NOMO-1 treated with DMSO at 0.1 percent for 48 hours (cell line): ENCODE measurements at regions not wholly inside any gene's neighbourhood (a gene's known extent, or its start where the extent isn't known, plus 50 kb on each side); places are given as distances from the start of the nearest gene placed in this dataset.
"Not testable (repeated sequence)": the region's sequence is repeated elsewhere in the genome, so short reads cannot be mapped to it uniquely, and the experiment has no call there.

Experiments
- DNase-seq: peaks from one replicate; lab custom pipeline; 2025; ENCODE audit not compliant: unreplicated experiment; lab: John Stamatoyannopoulos, UW

DNA sequence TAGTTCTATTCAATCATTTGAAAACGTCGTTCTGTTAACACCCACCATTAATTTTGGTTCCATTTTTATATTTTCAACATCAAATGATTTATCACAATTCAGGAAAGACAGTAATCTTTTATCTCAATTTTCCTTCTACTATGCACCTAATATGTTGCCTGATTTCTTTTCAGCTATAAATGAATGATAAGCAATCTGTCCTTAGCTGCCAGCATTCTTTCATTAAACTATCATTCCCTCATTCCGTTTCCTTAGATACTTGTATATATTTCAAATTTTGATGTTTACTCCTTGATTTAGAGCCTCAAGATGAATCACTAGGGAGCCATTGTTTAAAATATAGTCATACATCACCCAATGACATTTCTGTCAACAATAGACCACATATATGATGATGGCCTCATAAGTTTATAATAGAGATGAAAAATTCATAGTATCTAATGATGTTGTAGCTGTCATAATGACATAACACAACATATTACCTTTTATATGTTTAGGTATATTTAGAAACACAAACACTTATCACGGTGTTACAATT, 661.7 kb downstream of the IPMK start:
- DNase-seq = no peak

DNA sequence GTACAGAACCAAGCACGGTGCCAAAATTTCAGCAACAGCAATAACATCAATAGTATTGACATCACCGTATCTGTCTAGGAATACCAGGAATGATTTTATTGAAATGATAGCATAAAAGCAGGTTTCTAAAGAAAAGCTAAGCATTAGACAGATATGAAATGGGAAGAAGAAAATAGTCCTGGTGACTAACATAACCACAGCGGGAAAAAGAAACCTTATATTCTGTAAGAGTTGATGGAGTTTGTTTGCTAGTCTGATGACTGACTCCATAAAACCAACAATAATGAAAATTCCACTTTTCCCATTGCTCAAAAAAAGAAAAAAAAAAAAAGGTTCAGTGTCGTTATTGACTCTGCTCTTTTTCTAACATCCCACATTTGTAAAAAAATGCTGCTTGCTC, 668.3 kb downstream of the IPMK start:
- no peak for DNase-seq

DNA sequence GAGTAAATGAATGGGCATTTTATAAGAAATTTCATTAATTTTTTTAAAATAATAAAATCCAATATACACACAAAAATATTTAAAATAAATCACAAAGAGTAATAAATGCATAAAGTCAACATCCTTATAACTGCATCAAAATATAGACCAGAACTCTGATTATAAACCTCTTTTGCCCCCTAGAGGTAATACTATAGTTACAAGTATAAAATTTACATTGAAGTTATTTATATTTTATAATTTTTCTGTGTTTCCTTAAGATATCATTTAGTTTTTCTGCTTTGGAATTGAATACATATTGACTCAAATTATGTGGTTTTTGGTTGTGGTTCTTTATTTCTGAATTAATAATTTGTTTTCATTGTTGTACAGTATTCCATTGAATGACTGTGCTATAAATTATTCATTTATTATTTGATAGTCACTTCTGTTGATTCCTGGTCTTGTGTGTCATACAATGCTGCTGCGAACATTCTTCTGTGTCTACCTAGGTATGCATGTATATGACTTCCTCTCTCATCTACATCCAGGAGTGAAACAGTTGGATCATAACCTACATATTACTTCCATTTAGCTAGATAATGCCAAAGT, 673.6 kb downstream of the IPMK start:
- DNase-seq = no peak

DNA sequence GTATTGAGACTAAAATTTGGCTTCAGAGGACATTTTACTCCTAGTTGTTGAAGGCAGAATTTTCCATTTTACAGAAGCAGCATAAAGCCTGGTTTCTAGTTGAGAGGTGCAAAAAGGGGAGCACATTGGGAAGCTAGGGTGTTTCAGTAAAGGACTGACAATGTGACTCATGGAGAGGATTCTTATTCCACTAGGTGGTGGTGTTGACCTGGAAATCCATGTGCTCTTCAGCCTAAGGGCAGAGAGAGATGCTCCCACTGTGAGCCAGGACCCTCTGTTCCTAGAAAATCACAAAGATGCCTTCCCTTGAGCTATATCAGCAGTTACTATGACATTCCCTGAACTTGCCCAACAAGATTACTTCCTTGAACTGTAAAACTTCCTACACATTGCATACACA, 687.8 kb downstream of the IPMK start:
- DNase-seq = no peak

DNA sequence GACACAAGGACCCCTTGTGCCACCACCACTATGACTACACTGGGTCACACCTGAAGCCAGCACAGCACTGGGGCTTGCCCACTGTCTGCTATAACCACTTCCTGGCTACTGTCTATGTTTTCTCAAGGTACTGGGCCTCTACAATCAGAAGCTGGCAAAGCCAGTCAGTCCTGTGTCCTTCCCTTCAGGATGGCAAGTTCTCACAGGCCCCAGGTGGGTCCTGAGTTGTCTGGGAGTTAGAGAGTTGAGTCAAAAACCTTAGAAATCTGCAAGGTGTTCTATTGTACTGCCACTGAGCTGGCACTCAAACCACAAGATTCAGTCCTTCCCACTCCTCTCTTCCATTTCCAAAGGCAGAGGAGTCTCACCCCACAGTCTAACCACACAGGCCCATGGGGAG, 705.5 kb downstream of the IPMK start:
- no peak for DNase-seq

DNA sequence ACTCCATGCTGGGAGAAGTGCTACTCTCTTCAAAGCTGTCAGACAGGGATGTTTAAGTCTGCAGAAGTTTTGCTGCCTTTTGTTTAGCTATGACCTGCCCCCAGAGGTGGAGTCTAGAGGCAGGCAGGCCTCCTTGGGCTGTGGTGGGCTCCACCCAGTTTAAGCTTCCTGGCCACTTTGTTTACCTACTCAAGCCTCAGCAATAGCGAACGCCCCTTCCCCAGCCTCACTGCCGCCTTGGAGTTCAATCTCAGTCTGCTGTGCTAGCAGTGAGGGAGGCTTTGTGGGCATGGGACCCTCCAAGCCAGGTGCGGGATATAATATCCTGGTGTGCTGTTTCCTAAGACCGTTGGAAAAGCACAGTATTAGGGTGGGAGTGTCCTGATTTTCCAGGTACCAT, 715.9 kb downstream of the IPMK start:
- DNase-seq = not testable (repeated sequence)

DNA sequence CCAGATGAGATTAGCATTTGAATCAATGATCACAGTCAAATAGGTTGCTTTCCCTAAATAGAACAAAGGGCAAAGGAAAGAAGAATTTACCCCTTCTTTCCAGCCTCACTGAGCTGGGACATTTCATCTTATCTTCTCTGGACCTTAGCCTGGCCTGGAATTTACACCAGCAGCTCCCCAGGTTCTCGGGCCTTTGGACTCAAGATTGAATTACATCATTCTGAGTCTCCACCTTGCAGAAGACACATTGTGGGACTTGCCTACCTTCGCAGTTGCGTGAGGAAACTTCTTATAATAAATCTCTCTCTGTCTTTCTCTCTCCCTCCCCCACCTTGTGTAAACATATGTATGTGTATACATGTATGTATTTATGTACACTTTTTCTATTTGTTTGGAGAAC, 732.4 kb downstream of the IPMK start:
- DNase-seq = no peak

DNA sequence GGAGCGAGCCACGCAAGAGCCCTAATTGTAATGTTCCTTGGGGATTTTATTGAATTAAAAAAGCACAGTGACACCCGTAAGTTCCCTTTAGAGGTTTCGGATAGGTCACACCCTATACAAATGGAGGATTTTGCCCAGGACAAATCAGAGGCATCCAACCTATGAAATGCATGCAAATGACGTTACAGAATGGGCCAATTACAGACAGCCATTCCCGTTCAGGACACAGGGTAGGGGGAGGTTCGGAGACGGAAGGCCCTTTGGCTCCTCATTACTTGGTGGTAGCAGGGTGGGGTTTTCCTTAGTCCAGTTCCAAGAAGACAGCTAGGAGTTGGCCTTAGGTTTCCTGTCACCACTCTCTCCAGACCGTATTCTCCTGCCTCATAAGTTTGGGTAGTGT, 754.1 kb downstream of the IPMK start:
- DNase-seq = no peak

DNA sequence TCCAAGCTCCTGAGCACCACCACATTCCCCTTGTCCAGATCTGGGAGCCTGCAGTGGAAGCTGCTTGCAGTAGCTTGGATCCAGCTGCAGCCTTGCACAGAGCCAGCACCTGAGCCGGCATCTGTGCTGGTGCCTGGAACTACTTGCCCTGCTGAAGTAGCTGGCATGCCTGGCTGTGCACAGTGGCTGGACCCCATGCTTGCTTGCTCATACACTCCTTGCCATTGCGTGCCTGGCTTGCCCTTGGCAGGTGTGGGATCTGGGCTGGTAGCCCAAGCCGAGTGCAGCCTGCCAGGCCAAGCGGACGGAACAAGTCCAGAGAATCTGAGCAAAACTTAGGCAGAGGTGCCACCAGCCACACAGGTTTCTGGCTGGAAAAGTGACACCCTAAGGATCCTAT, 759.9 kb downstream of the IPMK start:
- DNase-seq = no peak

DNA sequence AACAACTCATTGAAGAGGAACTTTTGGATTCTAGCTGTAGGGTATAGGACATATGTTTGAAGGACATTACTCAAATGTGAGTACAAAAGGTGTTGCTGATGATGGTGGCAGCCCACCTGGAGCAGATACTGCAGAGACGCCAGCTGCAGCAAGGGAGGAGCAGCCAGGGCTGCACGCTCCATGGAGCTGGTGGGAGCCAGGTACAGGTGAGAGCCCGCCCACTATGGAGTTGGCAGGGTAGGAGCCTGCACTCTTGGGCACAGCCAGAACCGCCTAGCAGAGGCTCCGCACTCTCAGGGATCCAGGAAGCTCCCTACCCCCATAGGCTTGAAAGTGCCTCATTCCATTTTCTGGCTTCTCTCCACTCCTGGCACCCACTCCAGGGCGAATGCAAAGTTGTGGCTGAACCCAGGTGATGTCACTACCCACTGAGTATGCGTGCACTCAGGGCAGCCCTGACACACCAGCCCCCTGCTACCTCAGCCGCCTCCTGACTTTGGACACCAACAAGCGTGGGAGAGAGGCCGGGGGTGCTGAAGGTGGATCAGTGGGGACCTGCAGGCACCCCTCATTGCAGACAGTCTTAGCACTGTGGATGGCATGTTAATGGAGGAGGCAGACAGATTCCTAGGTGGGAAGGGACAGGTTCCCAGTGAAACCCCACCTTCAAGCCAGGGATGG, 761.1 kb downstream of the IPMK start:
- DNase-seq = no peak

DNA sequence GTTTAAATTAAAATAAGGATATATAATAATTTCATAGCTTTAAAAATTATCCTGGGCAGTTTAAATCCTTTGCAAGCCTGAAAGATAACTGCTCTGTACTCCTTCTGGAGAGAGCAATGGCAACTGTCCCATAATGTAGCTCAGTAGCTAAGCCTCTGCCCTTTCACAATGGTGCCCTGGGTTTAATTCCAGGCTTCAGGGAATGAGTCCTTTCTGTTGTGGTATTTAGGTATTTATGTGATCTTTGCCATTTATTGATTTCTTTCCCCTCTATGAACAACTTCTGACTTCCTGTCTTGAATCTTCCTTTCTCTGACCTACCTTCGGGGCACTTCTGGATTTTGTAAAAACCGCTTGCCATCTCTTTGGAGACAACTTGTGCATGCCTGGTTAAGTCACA, 773.2 kb downstream of the IPMK start:
- no peak for DNase-seq

DNA sequence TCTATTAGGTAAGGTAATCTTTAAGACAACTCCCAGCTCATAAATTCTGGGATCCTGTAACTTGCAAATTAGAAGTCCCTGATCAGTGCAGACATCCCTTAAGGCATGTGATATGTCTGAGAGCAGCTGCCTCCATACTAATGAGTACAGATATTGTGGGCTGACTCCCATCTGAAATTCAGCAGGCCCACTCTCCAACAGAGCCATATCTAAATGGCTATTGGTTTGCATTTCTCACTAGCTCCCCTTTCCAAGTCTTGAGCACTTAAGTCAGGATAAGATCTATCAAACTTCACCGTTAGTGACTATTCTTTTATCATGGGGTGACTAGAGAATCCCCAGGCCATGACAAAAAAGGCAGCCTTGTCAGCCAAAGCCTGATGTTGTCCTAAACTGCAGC, 785.4 kb downstream of the IPMK start:
- no peak for DNase-seq

DNA sequence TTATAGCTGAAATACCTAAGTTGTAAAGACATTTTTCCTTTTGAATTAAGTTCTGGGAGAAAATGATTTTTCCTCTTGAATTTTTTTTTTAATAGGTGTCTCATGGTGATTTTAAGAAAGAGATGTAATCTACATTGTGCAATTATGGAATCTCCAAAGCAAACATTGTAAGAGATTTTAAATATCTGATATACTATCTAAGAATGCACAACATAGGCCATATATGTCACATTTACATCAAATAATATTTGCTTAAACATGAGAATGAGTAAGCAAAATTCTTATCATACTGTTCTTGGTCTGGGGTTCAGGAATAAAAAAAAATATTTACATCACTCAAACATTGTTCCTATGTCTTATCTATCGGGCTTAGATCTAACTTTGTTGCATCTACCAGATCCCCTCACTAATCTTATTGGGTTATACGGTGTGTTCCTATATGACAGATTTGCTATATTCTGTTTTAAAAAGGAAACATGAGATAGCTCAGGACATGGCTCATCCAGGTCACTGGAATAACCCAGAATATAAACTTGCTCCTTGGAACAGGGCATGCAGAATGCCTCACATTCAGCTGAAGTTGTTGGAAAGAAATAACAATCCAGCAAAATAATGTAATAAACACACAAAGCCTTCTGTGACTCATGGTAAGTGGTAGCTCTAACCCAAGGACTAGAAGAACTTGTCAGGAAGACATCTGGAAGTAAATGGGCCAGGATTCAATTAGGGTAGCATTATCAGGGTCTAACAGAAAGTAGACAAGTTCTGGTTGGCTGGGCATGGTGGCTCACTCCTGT, 794.7 kb downstream of the IPMK start:
- DNase-seq = no peak

DNA sequence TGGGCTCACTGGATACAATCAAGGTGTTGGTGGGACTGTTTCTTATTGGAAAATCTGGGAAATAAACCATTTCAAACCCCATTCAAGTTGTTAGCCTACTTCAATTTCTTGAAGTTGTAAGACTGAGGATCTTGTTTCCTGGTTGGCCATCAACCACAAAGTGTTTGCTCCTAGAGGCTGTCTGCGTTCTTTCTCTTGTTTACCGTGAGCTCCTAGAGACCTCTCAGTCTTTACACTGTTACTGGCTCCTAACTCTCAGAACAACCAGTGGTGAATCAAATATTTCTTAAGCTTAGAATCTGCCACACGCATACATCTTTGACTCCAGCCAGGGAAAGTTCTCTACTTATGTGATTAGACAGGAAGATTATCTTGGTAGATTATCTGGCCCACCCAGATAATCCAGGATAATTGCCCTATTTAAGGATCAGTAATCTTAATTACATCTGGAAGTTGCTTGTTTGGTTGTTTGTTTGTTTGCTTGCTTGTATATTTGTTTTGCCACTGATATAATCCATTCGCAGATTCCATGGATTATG, 798.7 kb downstream of the IPMK start:
- DNase-seq = no peak

DNA sequence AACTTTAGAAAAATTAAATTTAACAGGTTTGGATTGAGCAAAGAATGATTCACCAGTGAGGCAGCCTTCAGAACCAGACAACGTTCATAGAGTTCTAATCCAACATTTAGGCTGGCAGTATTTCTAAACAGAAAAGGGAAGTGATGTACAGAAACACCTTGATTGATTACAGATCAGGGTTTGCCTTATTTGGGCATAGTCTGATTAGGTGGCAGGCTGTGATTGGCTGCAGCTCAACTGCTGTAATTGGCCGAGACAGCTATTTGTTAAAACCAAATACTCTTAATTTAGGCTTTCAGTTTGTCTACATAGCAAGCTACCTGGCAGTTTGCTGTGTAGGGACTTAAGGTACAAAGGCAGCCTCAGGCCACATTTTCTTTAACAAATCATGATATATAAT, 802.5 kb downstream of the IPMK start:
- no peak for DNase-seq

DNA sequence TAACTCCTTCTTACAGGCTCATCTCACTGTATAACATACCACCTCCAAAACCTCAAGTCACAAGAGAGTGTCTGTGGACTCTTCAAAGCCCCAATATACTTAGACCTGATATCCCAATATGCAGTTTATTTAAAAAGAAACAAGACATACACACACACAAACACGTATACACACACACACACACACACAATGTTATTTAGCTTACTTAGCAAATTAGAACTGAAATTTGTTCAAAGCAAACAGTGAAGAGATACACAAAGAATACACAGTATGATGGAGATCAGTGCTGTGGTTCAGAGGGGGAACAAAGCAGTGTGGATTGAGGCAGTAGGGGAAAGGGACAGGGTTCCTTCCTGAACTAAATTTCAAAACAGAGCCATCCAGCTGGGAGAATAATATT, 807.2 kb downstream of the IPMK start:
- DNase-seq = no peak

DNA sequence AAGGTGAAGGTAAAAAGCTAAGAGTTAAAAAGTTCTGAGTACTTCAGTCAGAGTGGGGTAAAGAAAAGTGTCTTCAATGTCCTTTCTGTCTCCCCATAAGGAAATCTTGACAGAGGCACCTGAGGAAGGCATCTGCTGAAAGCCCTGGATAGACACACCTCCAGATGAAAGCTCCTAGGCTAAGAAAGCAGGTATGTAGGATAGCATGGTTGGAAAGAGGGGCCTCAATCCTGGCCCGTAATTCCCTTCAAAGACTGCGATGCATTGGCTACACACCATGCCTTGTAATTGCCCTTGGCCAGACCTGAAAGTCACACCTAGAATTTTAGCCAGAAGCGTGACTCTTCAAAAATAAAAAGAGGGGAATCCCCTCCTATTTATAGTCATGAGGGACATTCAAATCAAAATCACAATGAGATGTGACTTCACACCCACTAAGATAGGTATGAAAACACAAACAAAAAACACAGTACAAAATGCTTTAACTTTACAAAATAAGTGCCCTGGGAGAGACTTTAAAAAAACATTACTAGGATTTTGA, 809.7 kb downstream of the IPMK start:
- DNase-seq = no peak

DNA sequence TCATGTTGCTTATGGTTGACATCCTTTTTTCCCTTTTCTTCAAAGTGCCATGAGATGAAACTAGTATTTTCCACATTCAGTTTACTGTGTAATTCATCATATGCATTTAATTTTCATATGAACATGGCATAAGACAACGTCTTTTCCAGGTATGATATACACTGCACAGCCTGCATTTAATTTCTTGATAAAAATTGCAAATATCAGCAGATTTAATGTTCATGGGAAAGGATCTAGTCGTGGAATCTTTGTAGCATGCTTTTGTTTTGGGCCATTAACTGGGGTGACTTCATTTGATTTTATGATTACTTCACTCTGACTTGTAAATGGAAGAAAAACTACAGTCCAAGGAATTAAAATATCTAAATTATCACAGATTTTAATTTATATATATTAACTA, 837.3 kb downstream of the IPMK start:
- DNase-seq = no peak

DNA sequence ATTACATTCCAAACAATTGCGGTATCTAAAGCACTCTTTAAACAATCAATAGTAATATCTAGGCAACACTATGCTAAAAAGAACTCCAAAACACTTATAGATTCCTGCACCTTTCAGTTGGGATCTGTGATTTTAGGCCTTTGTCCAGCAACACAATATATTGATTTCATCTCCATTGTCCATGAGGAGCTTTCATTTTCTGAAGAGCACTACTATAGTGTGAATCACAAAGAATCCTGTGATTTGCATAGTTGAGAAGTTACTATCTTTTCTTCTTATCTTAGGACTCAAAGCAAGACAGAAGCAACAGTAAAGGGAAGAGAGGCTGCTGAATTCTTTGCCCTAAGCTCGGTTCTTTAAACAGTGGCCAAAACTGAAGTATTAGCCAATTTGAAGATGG, 846.8 kb downstream of the IPMK start:
- no peak for DNase-seq

DNA sequence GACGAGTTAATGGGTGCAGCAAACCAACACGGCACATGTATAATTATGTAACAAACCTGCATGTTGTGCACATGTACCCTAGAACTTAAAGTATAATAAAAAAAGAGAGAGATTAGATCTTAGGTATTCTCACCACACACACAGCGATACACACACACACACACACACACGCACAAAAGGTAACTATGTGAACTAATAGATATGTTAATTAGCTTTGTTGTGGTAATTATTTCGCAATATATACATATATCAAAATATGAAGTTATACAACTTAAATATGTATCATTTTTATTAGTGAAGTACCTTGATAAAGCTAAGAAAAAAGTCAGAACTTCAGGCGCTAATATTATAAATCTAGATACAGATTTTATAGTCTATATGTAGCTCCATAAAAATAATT, 849.2 kb downstream of the IPMK start:
- DNase-seq = no peak

DNA sequence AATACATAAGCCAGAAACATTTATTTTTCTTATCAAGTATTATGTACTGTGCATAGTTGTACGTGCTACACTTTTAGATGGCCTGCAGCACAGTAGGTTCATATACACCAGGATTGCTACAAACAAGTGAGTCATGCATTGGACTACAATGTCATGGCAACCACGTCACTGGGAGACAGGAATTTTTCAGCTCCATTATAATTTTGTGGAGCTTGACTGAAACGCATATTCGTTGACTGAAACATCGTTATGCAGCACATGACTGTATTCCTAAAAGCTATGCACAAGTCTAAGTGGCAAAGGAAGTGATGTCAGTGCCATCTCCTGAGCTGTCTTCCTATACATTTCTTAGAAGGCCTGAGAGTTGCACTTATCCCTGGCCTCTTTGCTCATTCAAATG, 871.8 kb downstream of the IPMK start:
- DNase-seq = no peak

DNA sequence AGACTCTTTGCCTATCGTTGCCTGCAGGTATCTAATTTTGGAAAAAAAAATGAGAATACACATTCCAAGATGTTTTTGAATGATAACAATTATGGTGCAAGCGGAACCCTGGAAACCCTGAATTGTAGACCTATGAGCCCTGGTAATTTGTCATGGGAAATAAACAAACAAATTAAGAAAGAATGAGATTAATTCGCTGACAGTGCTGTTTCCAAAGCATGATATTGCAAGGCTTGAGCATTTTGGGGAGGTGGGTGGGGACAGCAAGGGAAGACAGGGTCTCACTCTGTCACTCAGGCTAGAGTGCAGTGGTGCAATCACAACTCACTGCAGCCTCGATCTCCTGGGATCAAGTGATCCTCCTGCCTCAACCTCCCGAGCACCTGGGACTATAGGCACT, 900.3 kb downstream of the IPMK start:
- DNase-seq = no peak
